Osteoblast (primary cell): ENCODE measurements at regions not wholly inside any gene's neighbourhood (a gene's known extent, or its start where the extent isn't known, plus 50 kb on each side); places are given as distances from the start of the nearest gene placed in this dataset.

Experiments
- DNase-seq: peaks from one replicate; pipeline ENCODE4 v3.0.0; 2011; ENCODE audit warnings: low spot score, mixed read lengths; ENCODE audit not compliant: insufficient read length; ENCODE audit errors: missing footprints
- H2AFZ ChIP-seq: 2 replicates; pipeline ENCODE4 v1.6.0; 2011; ENCODE audit warnings: mild to moderate bottlenecking, low read length
- H3K27ac ChIP-seq: 2 replicates; pipeline ENCODE4 v1.5.1; 2011; ENCODE audit warnings: mild to moderate bottlenecking, low read depth, low read length, moderate library complexity
- H3K27me3 ChIP-seq: 2 replicates; pipeline ENCODE4 v1.6.0; 2012; ENCODE audit warnings: mild to moderate bottlenecking, control low read depth, inconsistent platforms, low read length, moderate library complexity; ENCODE audit not compliant: insufficient read depth
- H3K36me3 ChIP-seq: 2 replicates; pipeline ENCODE4 v1.5.1; 2011; ENCODE audit warnings: mild to moderate bottlenecking, low read length, control low read depth, moderate library complexity; ENCODE audit not compliant: insufficient read depth
- H3K4me1 ChIP-seq: 2 replicates; pipeline ENCODE4 v1.5.1; 2011; ENCODE audit warnings: mild to moderate bottlenecking, low read length, control low read depth, moderate library complexity; ENCODE audit not compliant: insufficient read depth
- H3K4me2 ChIP-seq: 2 replicates; pipeline ENCODE4 v1.6.0; 2011; ENCODE audit warnings: mild to moderate bottlenecking, low read length; ENCODE audit not compliant: insufficient read depth
- H3K4me3 ChIP-seq: fragments of 200-600 bp; sonication (generic); 3 replicates; pipeline ENCODE4 v1.5.1; 2012; ENCODE audit warnings: mild to moderate bottlenecking, low read length, inconsistent platforms; ENCODE audit not compliant: insufficient read depth
- H3K79me2 ChIP-seq: 2 replicates; pipeline ENCODE4 v1.6.0; 2012; ENCODE audit warnings: mild to moderate bottlenecking, low read length, control low read depth, inconsistent platforms; ENCODE audit not compliant: insufficient read depth
- H3K9me3 ChIP-seq: 2 replicates; pipeline ENCODE4 v1.5.1; 2011; ENCODE audit warnings: low read depth, low read length, control low read depth
- H4K20me1 ChIP-seq: 2 replicates; pipeline ENCODE4 v1.6.0; 2012; ENCODE audit warnings: mild to moderate bottlenecking, low read length, control low read depth; ENCODE audit not compliant: insufficient read depth
- CTCF ChIP-seq: IDR thresholded peaks from 2 replicates; pipeline ENCODE4 v1.5.1; 2011; ENCODE audit warnings: mild to moderate bottlenecking, low read depth, low read length, moderate library complexity; ENCODE audit errors: extremely low read depth

GRCh38 chr22:49394116-49394785, 433.4 kb downstream of the BRD1 start:
- H3K4me1 ChIP-seq, result no peaks in the 10 kb centered on the region
- H3K36me3 ChIP-seq, result no peaks in the 10 kb centered on the region
- no peaks in the 10 kb centered on the region for H3K27me3 ChIP-seq
- H2AFZ ChIP-seq, result no peak overlapping the region
- H3K4me3 ChIP-seq, result no peak overlapping the region
- TF ChIP-seq CTCF, result no peak
- no peak overlapping the region for H3K27ac ChIP-seq
- no peaks in the 10 kb centered on the region for H3K79me2 ChIP-seq
- DNase-seq, result no peak
- no peaks in the 10 kb centered on the region for H3K9me3 ChIP-seq
- no peak overlapping the region for H3K4me2 ChIP-seq
- no peaks in the 10 kb centered on the region for H4K20me1 ChIP-seq

GRCh38 chr22:49393526-49393925, 434.1 kb downstream of the BRD1 start:
- peaks cover 3% of the 10 kb centered on the region for H3K9me3 ChIP-seq
- no peak overlapping the region for H3K4me3 ChIP-seq
- no peak overlapping the region for H3K27ac ChIP-seq
- no peak overlapping the region for H3K4me2 ChIP-seq
- no peak for TF ChIP-seq CTCF
- H3K27me3 ChIP-seq, result no peaks in the 10 kb centered on the region
- H4K20me1 ChIP-seq, result no peaks in the 10 kb centered on the region
- H2AFZ ChIP-seq, result no peak overlapping the region
- no peaks in the 10 kb centered on the region for H3K4me1 ChIP-seq
- H3K36me3 ChIP-seq, result no peaks in the 10 kb centered on the region
- no peak for DNase-seq
- no peaks in the 10 kb centered on the region for H3K79me2 ChIP-seq

GRCh38 chr22:49392841-49393510, 434.7 kb downstream of the BRD1 start:
- Histone ChIP-seq H3K4me3 (no peak overlapping the region), H3K36me3 (no peaks in the 10 kb centered on the region), H4K20me1 (no peaks in the 10 kb centered on the region), H3K4me1 (no peaks in the 10 kb centered on the region), H2AFZ (no peak overlapping the region), H3K9me3 (peaks cover 3% of the 10 kb centered on the region), H3K4me2 (no peak overlapping the region), H3K27ac (no peak overlapping the region), H3K27me3 (no peaks in the 10 kb centered on the region), H3K79me2 (no peaks in the 10 kb centered on the region)
- TF ChIP-seq CTCF, result no peak
- no peak for DNase-seq

- Histone ChIP-seq H3K4me1 (no peaks in the 10 kb centered on the region), H3K36me3 (no peaks in the 10 kb centered on the region), H3K9me3 (peaks cover 3% of the 10 kb centered on the region), H4K20me1 (no peaks in the 10 kb centered on the region), H3K4me3 (no peak overlapping the region), H2AFZ (no peak overlapping the region), H3K27me3 (no peaks in the 10 kb centered on the region), H3K79me2 (no peaks in the 10 kb centered on the region), H3K4me2 (no peak overlapping the region), H3K27ac (no peak overlapping the region)
- TF ChIP-seq CTCF, result no peak
- no peak for DNase-seq
Observed at GRCh38 chr22:49392247-49392646, 435.4 kb downstream of the BRD1 start.
